Neural cell (in vitro differentiated cells): ENCODE measurements at regions not wholly inside any gene's neighbourhood (a gene's known extent, or its start where the extent isn't known, plus 50 kb on each side); places are given as distances from the start of the nearest gene placed in this dataset.

Experiments used
- H2AFZ ChIP-seq: fragments of 200-600, 300-800 bp; sonication (generic), shearing (Covaris generic); 2 replicates; pipeline ENCODE4 v1.6.0; 2014; ENCODE audit warnings: low read depth, mild to moderate bottlenecking, antibody characterized with exemption, low read length, moderate library complexity
- H3F3A ChIP-seq: fragments of 200-600 bp; shearing (Covaris generic); 2 replicates; pipeline ENCODE4 v1.6.1; 2016; ENCODE audit warnings: mild to moderate bottlenecking, moderate library complexity, mixed read lengths, antibody characterized with exemption, low read length; ENCODE audit not compliant: insufficient read depth, poor library complexity, severe bottlenecking
- H3K27ac ChIP-seq: fragments of 200-600, 300-800 bp; sonication (generic), shearing (Covaris generic); 2 replicates; pipeline ENCODE4 v1.5.1; 2014; ENCODE audit warnings: mild to moderate bottlenecking, low read length, moderate library complexity
- H3K27me3 ChIP-seq: fragments of 300-800, 200-600 bp; sonication (generic), shearing (Covaris generic); 2 replicates; pipeline ENCODE4 v1.6.0; 2014; ENCODE audit warnings: mild to moderate bottlenecking, low read depth, low read length, moderate library complexity; ENCODE audit not compliant: insufficient read depth
- H3K36me3 ChIP-seq: fragments of 300-800, 200-600 bp; sonication (generic), shearing (Covaris generic); 2 replicates; pipeline ENCODE4 v1.5.1; 2014; ENCODE audit warnings: mild to moderate bottlenecking, antibody characterized with exemption, low read length, moderate library complexity; ENCODE audit not compliant: insufficient read depth
- H3K4me2 ChIP-seq: fragments of 300-800, 200-600 bp; sonication (generic), shearing (Covaris generic); 2 replicates; pipeline ENCODE4 v1.6.0; 2014; ENCODE audit warnings: mild to moderate bottlenecking, low read length
- H3K4me3 ChIP-seq: fragments of 300-800, 200-600 bp; sonication (generic), shearing (Covaris generic); 2 replicates; pipeline ENCODE4 v1.5.1; 2014; ENCODE audit warnings: mild to moderate bottlenecking, low read length, moderate library complexity
- H3K79me2 ChIP-seq: fragments of 200-600 bp; shearing (Covaris generic); replicated peaks from 2 replicates; pipeline ENCODE4 v1.6.0; 2014; ENCODE audit warnings: mild to moderate bottlenecking, low read length, moderate library complexity; ENCODE audit not compliant: insufficient read depth
- H3K9ac ChIP-seq: fragments of 300-800, 200-600 bp; sonication (generic), shearing (Covaris generic); 2 replicates; pipeline ENCODE4 v1.6.1; 2016; ENCODE audit warnings: mild to moderate bottlenecking, low read length, mixed read lengths
- H3K9me2 ChIP-seq: fragments of 200-600 bp; shearing (Covaris generic); 2 replicates; pipeline ENCODE4 v1.6.1; 2016; ENCODE audit warnings: mild to moderate bottlenecking, low read length, mixed read lengths; ENCODE audit not compliant: insufficient read depth
- H3K9me3 ChIP-seq: fragments of 200-600, 300-800 bp; sonication (generic), shearing (Covaris generic); 2 replicates; pipeline ENCODE4 v1.6.1; 2016; ENCODE audit warnings: mild to moderate bottlenecking, mixed run types, low read length, moderate library complexity, mixed read lengths
- H4K20me1 ChIP-seq: fragments of 200-600 bp; shearing (Covaris generic); 2 replicates; pipeline ENCODE4 v1.6.1; 2016; ENCODE audit warnings: mild to moderate bottlenecking, mixed run types; ENCODE audit not compliant: insufficient read depth
- CTCF ChIP-seq: fragments of 450-650 bp; IDR thresholded peaks from 2 replicates; pipeline ENCODE4 v1.5.1; 2014; ENCODE audit warnings: antibody characterized with exemption, mild to moderate bottlenecking, moderate library complexity; ENCODE audit not compliant: poor library complexity, severe bottlenecking
- EP300 ChIP-seq: fragments of 450-650 bp; conservative IDR thresholded peaks from 2 replicates; pipeline ENCODE4 v1.6.1; 2014; ENCODE audit warnings: antibody characterized with exemption, mild to moderate bottlenecking, moderate library complexity; ENCODE audit not compliant: poor library complexity, severe bottlenecking
- EZH2 ChIP-seq: fragments of 200-600, 300-800 bp; shearing (Covaris generic), sonication (generic); IDR thresholded peaks from 2 replicates; pipeline ENCODE4 v1.6.1; 2014; ENCODE audit warnings: antibody characterized with exemption, low read length, borderline replicate concordance, mild to moderate bottlenecking; ENCODE audit not compliant: insufficient read depth, poor library complexity, severe bottlenecking
- MXI1 ChIP-seq: fragments of 450-650 bp; conservative IDR thresholded peaks from 2 replicates; pipeline ENCODE4 v1.6.1; 2014; ENCODE audit warnings: antibody characterized with exemption, mild to moderate bottlenecking; ENCODE audit not compliant: poor library complexity, severe bottlenecking
- POLR2AphosphoS5 ChIP-seq: IDR thresholded peaks from 2 replicates; pipeline ENCODE4 v1.6.1; 2012
- RAD21 ChIP-seq: fragments of 450-650 bp; conservative IDR thresholded peaks from 2 replicates; pipeline ENCODE4 v1.6.1; 2014; ENCODE audit warnings: antibody characterized with exemption, mild to moderate bottlenecking, moderate library complexity
- REST ChIP-seq: IDR thresholded peaks from 2 replicates; pipeline ENCODE4 v1.6.1; 2012; ENCODE audit warnings: borderline replicate concordance
- SMC3 ChIP-seq: fragments of 450-650 bp; conservative IDR thresholded peaks from 2 replicates; pipeline ENCODE4 v1.6.1; 2014; ENCODE audit warnings: antibody characterized with exemption, mild to moderate bottlenecking, moderate library complexity; ENCODE audit not compliant: poor library complexity
- TAF1 ChIP-seq: IDR thresholded peaks from 2 replicates; pipeline ENCODE4 v1.6.1; 2012; ENCODE audit warnings: low read depth

GRCh38 chr10:78489034-78489433 lies 455.4 kb downstream of the RPS24 start:
- Histone ChIP-seq H3K4me3 (no peak overlapping the region), H3K27ac (no peak overlapping the region), H2AFZ (no peak overlapping the region), H3K9me2 (no peaks in the 10 kb centered on the region), H3K9ac (no peak overlapping the region), H3K79me2 (no peaks in the 10 kb centered on the region), H4K20me1 (no peaks in the 10 kb centered on the region), H3K36me3 (no peaks in the 10 kb centered on the region), H3K27me3 (no peaks in the 10 kb centered on the region), H3F3A (no peaks in the 10 kb centered on the region), H3K9me3 (peaks cover 8% of the 10 kb centered on the region), H3K4me2 (no peak overlapping the region)
- TF ChIP-seq EP300 = no peak

GRCh38 chr10:78491812-78492211 lies 458.1 kb downstream of the RPS24 start:
- TF ChIP-seq POLR2AphosphoS5 (no peak), CTCF (no peak), REST (no peak), EZH2 (no peak), MXI1 (no peak), SMC3 (no peak)
- Histone ChIP-seq H2AFZ (no peak overlapping the region), H3K36me3 (no peaks in the 10 kb centered on the region), H3K9me3 (peaks cover 8% of the 10 kb centered on the region), H3K9me2 (no peaks in the 10 kb centered on the region), H3F3A (no peaks in the 10 kb centered on the region), H3K4me2 (no peak overlapping the region), H3K9ac (no peak overlapping the region), H3K4me3 (no peak overlapping the region), H3K27ac (no peak overlapping the region), H4K20me1 (no peaks in the 10 kb centered on the region), H3K79me2 (no peaks in the 10 kb centered on the region), H3K27me3 (no peaks in the 10 kb centered on the region)

- H2AFZ ChIP-seq = no peak overlapping the region
- H3K27me3 ChIP-seq = no peaks in the 10 kb centered on the region
- no peaks in the 10 kb centered on the region for H4K20me1 ChIP-seq
- TF ChIP-seq SMC3 = no peak
- TF ChIP-seq POLR2AphosphoS5 = no peak
- no peak for TF ChIP-seq REST
- no peak for TF ChIP-seq CTCF
- no peak for TF ChIP-seq MXI1
- no peak for TF ChIP-seq EZH2
- TF ChIP-seq TAF1 = no peak
- TF ChIP-seq EP300 = no peak
- no peak for TF ChIP-seq RAD21
- H3K9me2 ChIP-seq = no peaks in the 10 kb centered on the region
- no peaks in the 10 kb centered on the region for H3K36me3 ChIP-seq
- no peak overlapping the region for H3K27ac ChIP-seq
- no peak overlapping the region for H3K4me3 ChIP-seq
- H3K4me2 ChIP-seq = no peak overlapping the region
- H3F3A ChIP-seq = no peaks in the 10 kb centered on the region
- no peaks in the 10 kb centered on the region for H3K79me2 ChIP-seq
- H3K9ac ChIP-seq = no peak overlapping the region
- H3K9me3 ChIP-seq = peaks cover 8% of the 10 kb centered on the region
Observed at GRCh38 chr10:78492424-78492823, 458.8 kb downstream of the RPS24 start.
